OCI-LY3 (cell line): ENCODE measurements at regions not wholly inside any gene's neighbourhood (a gene's known extent, or its start where the extent isn't known, plus 50 kb on each side); places are given as distances from the start of the nearest gene placed in this dataset.

Experiments used
- EZH2phosphoT487 ChIP-seq: fragments of 200-600 bp; shearing (Covaris generic); IDR thresholded peaks from 2 replicates; pipeline ENCODE4 v1.6.1; 2018; ENCODE audit warnings: antibody characterized with exemption, mixed run types, low read depth
- TF ChIP-seq, protein P1 (sequence below): fragments of 200-600, 300-600 bp; sonication (generic); IDR thresholded peaks from 2 replicates; pipeline ENCODE4 v1.5.1; 2014; ENCODE audit warnings: antibody characterized with exemption, low read length, low read depth

DNA sequence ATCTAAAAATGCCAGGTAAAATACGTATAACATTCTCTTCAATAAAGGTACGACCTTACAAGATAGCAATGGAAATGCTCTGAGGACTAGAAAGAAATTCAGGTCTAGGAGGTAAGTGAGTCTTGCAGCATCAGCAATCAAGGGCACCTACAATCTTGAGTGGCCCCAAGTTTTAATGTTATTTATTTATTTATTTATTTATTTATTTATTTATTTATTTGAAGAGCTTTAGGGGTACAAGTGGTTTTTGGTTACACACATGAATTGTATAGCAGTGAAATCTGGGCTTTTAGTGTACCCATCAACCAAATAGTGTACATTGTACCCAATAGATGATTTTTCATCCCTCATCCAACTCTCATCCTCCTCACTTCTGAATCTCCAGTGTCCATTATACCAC is 574.0 kb upstream of the POU3F2 start:
- TF ChIP-seq, protein P1, sequence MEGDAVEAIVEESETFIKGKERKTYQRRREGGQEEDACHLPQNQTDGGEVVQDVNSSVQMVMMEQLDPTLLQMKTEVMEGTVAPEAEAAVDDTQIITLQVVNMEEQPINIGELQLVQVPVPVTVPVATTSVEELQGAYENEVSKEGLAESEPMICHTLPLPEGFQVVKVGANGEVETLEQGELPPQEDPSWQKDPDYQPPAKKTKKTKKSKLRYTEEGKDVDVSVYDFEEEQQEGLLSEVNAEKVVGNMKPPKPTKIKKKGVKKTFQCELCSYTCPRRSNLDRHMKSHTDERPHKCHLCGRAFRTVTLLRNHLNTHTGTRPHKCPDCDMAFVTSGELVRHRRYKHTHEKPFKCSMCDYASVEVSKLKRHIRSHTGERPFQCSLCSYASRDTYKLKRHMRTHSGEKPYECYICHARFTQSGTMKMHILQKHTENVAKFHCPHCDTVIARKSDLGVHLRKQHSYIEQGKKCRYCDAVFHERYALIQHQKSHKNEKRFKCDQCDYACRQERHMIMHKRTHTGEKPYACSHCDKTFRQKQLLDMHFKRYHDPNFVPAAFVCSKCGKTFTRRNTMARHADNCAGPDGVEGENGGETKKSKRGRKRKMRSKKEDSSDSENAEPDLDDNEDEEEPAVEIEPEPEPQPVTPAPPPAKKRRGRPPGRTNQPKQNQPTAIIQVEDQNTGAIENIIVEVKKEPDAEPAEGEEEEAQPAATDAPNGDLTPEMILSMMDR: no peak
- no peak for TF ChIP-seq EZH2phosphoT487
